ENCODE measurements at regions not wholly inside any gene's neighbourhood (a gene's known extent, or its start where the extent isn't known, plus 50 kb on each side); places are given as distances from the start of the nearest gene placed in this dataset.

DNA sequence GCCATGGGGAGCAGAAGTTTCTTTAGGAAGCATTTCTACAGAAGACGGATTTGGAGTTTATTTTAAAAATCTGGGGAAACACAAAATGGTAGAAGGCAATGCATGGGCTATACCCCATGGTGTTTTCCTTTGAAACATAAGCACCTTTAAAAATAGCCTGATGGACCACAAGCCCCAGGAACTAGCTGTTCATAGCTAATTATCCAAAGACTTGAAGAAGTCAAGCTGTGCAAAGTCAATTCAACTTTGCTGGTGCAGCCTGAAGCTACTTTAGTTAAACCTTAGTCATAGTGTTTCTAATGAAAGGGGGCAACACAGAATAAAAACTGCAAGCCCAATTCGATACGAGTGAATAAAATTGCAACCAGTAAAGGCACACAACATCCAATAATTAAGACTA is 732.5 kb downstream of the GALC start:
- no peak overlapping the region for H3K27ac Mint-ChIP-seq
- H3K4me1 Mint-ChIP-seq, result peaks cover 17% of the 10 kb centered on the region
- Histone ChIP-seq H2AFZ (no peak overlapping the region), H3K9me2 (ENCODE audit: insufficient read depth) (peaks cover 13% of the 10 kb centered on the region; the same call in 1 of the 2 replicates), H3K36me3 (ENCODE audit: insufficient read depth) (no peaks in the 10 kb centered on the region), H4K20me1 (replicated peaks; ENCODE audit: insufficient read depth) (no peaks in the 10 kb centered on the region), H3K4me1 (ENCODE audit: insufficient read depth) (peaks cover 12% of the 10 kb centered on the region), H3K27me3 (ENCODE audit: insufficient read depth) (no peaks in the 10 kb centered on the region), H3K4me2 (peak overlapping the region; percentile 16; the same call in 1 of the 2 replicates), H3F3A (replicated peaks; ENCODE audit: low read depth) (no peaks in the 10 kb centered on the region), H3K27ac (ENCODE audit: low read depth) (no peak overlapping the region), H3K4me3 (no peak overlapping the region), H3K79me2 (replicated peaks; ENCODE audit: insufficient read depth) (no peaks in the 10 kb centered on the region)
- peaks cover 16% of the 10 kb centered on the region for H3K9me3 Mint-ChIP-seq
- TF ChIP-seq ZNF331 (CRISPR knock-in tag; IDR thresholded peaks at IDR 0.05; ENCODE audit: low read depth), result no peak
- TF ChIP-seq, protein P1, sequence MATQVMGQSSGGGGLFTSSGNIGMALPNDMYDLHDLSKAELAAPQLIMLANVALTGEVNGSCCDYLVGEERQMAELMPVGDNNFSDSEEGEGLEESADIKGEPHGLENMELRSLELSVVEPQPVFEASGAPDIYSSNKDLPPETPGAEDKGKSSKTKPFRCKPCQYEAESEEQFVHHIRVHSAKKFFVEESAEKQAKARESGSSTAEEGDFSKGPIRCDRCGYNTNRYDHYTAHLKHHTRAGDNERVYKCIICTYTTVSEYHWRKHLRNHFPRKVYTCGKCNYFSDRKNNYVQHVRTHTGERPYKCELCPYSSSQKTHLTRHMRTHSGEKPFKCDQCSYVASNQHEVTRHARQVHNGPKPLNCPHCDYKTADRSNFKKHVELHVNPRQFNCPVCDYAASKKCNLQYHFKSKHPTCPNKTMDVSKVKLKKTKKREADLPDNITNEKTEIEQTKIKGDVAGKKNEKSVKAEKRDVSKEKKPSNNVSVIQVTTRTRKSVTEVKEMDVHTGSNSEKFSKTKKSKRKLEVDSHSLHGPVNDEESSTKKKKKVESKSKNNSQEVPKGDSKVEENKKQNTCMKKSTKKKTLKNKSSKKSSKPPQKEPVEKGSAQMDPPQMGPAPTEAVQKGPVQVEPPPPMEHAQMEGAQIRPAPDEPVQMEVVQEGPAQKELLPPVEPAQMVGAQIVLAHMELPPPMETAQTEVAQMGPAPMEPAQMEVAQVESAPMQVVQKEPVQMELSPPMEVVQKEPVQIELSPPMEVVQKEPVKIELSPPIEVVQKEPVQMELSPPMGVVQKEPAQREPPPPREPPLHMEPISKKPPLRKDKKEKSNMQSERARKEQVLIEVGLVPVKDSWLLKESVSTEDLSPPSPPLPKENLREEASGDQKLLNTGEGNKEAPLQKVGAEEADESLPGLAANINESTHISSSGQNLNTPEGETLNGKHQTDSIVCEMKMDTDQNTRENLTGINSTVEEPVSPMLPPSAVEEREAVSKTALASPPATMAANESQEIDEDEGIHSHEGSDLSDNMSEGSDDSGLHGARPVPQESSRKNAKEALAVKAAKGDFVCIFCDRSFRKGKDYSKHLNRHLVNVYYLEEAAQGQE (IDR thresholded peaks at IDR 0.05; ENCODE audit: unreplicated experiment), result no peak
- TF ChIP-seq, protein P2, sequence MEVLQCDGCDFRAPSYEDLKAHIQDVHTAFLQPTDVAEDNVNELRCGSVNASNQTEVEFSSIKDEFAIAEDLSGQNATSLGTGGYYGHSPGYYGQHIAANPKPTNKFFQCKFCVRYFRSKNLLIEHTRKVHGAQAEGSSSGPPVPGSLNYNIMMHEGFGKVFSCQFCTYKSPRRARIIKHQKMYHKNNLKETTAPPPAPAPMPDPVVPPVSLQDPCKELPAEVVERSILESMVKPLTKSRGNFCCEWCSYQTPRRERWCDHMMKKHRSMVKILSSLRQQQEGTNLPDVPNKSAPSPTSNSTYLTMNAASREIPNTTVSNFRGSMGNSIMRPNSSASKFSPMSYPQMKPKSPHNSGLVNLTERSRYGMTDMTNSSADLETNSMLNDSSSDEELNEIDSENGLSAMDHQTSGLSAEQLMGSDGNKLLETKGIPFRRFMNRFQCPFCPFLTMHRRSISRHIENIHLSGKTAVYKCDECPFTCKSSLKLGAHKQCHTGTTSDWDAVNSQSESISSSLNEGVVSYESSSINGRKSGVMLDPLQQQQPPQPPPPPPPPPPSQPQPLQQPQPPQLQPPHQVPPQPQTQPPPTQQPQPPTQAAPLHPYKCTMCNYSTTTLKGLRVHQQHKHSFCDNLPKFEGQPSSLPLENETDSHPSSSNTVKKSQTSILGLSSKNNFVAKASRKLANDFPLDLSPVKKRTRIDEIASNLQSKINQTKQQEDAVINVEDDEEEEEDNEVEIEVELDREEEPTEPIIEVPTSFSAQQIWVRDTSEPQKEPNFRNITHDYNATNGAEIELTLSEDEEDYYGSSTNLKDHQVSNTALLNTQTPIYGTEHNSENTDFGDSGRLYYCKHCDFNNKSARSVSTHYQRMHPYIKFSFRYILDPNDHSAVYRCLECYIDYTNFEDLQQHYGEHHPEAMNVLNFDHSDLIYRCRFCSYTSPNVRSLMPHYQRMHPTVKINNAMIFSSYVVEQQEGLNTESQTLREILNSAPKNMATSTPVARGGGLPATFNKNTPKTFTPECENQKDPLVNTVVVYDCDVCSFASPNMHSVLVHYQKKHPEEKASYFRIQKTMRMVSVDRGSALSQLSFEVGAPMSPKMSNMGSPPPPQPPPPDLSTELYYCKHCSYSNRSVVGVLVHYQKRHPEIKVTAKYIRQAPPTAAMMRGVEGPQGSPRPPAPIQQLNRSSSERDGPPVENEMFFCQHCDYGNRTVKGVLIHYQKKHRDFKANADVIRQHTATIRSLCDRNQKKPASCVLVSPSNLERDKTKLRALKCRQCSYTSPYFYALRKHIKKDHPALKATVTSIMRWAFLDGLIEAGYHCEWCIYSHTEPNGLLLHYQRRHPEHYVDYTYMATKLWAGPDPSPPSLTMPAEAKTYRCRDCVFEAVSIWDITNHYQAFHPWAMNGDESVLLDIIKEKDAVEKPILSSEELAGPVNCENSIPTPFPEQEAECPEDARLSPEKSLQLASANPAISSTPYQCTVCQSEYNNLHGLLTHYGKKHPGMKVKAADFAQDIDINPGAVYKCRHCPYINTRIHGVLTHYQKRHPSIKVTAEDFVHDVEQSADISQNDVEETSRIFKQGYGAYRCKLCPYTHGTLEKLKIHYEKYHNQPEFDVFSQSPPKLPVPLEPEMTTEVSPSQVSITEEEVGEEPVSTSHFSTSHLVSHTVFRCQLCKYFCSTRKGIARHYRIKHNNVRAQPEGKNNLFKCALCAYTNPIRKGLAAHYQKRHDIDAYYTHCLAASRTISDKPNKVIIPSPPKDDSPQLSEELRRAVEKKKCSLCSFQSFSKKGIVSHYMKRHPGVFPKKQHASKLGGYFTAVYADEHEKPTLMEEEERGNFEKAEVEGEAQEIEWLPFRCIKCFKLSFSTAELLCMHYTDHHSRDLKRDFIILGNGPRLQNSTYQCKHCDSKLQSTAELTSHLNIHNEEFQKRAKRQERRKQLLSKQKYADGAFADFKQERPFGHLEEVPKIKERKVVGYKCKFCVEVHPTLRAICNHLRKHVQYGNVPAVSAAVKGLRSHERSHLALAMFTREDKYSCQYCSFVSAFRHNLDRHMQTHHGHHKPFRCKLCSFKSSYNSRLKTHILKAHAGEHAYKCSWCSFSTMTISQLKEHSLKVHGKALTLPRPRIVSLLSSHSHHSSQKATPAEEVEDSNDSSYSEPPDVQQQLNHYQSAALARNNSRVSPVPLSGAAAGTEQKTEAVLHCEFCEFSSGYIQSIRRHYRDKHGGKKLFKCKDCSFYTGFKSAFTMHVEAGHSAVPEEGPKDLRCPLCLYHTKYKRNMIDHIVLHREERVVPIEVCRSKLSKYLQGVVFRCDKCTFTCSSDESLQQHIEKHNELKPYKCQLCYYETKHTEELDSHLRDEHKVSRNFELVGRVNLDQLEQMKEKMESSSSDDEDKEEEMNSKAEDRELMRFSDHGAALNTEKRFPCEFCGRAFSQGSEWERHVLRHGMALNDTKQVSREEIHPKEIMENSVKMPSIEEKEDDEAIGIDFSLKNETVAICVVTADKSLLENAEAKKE (CRISPR knock-in tag; IDR thresholded peaks at IDR 0.05), result peak; percentile 68; the same call in 1 of the 2 replicates
- TF ChIP-seq, protein P3, sequence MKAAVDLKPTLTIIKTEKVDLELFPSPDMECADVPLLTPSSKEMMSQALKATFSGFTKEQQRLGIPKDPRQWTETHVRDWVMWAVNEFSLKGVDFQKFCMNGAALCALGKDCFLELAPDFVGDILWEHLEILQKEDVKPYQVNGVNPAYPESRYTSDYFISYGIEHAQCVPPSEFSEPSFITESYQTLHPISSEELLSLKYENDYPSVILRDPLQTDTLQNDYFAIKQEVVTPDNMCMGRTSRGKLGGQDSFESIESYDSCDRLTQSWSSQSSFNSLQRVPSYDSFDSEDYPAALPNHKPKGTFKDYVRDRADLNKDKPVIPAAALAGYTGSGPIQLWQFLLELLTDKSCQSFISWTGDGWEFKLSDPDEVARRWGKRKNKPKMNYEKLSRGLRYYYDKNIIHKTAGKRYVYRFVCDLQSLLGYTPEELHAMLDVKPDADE (IDR thresholded peaks at IDR 0.05), result no peak
- peak; percentile 19; the same call in 1 of the 2 replicates for TF ChIP-seq NANOG (IDR thresholded peaks at IDR 0.05; ENCODE audit: borderline replicate concordance)
- no peak for TF ChIP-seq POLR2AphosphoS5 (IDR thresholded peaks at IDR 0.05; ENCODE audit: low read depth)
- peaks cover 18% of the 10 kb centered on the region; the same call in 2 of the 3 replicates for H3K36me3 Mint-ChIP-seq (ENCODE audit: low read depth)
- no peaks in the 10 kb centered on the region for H3K27me3 Mint-ChIP-seq (ENCODE audit: insufficient read depth, low read depth, poor library complexity)
- H3K4me3 Mint-ChIP-seq, result no peak overlapping the region
- peak; percentile 20 for DNase-seq (ENCODE audit: low spot score)
- ATAC-seq, result peak; percentile 71

Data from GM23338 (cell line).